G401.6 (cell line): ENCODE measurements at regions not wholly inside any gene's neighbourhood (a gene's known extent, or its start where the extent isn't known, plus 50 kb on each side); places are given as distances from the start of the nearest gene placed in this dataset.
"Not testable (repeated sequence)": the region's sequence is repeated elsewhere in the genome, so short reads cannot be mapped to it uniquely, and the experiment has no call there.

Source experiments
- FAIRE-seq: peaks from 2 replicates; lab custom pipeline; 2012; peaks lifted over from hg19 to GRCh38; lab: Jason Lieb, UNC

DNA sequence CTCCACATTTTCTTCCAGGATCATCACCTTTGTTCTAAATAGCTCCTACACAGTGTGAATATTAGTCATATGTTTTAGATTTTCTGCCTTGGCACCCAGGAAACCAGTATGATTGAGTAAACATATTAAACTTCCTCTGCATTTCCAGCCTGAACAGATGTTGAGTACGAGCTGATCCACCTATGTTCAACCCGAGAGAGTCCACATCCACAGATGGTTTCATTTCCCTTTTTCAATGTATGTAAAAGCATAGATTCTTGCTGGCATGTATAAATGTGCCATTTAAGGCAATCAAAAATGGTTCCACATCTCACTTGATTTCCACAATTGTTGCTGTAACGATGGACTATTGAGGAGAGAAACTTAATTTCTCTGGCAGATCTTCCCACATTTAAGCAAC, 74.2 kb downstream of the ZNF716 start:
- not testable (repeated sequence) for FAIRE-seq

DNA sequence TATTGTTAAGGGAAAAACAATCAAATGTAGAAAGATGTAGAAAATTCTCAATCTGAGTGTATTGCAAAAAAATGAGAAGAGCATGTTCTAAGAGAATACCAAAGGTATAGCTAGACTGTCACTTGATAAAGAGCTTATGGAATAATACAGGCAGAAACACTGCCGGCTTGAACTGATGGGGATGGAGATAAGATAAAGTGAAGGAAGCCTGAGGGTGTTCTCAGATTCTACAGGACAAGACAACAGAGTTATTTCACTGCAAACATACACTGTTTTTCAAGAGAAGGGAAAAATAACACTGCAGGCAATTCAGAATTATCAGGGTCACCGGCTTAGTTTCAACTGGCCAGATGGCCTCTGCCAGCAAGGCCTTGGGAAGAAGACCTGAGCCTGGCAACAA, 80.0 kb downstream of the ZNF716 start:
- no peak for FAIRE-seq

- not testable (repeated sequence) for FAIRE-seq
Measured at GRCh38 chr7:57540634-57541033, 90.7 kb downstream of the ZNF716 start.

DNA sequence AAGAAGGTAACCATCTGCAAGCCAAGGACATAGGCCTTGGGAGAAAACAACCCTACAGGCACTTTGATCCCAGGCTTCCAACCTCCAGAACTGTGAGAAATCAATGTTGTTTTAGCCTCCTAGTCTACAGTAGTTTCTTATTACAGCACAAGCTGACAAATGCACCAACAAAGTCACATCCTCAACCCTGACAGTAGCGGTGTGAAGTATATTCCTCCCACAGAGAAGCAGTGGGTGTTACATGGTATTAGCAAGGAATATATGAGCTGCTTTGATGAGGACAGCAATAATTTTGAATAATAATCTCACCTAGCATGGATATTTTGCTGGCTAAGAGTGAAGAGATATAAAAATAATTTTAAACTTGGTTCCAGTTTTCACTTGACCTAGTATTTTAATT, 92.4 kb downstream of the ZNF716 start:
- FAIRE-seq: not testable (repeated sequence)

DNA sequence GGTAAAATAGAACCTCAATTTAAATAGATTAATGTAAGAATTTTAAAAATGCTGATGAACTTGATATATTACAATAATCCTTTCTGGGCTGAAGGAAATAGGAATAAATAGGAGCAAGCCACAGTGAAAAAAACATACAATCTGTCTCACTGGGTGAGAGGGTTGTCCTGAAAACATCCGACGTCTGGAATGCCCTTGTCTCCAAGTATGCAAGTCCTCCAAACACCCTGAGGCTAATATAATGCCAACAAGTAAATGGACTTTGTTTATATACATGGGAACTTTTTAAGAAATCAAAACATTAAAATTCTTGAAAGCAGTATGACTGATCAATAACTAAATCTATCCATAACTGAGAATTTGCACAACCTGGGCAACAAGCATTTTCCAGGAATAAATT, 97.4 kb downstream of the ZNF716 start:
- FAIRE-seq: not testable (repeated sequence)

DNA sequence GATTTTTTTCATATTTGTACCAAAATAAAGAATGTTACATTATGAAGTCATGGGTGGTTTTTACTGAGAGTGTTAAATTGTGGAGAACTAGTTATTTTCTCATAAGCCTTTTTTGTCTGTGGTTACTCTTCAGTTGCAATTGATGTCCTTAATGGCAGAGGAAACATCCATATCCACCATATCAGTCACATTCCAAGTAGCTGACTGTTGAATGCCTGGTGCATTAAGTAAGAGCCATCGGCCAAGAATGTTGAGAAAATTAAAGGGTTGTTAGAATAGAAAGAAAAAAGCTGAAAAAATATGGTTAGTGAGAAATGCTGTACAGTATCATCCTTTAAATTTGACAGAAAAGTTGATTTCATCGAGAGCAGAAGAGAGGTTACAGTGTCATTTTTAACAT, 100.0 kb downstream of the ZNF716 start:
- not testable (repeated sequence) for FAIRE-seq

DNA sequence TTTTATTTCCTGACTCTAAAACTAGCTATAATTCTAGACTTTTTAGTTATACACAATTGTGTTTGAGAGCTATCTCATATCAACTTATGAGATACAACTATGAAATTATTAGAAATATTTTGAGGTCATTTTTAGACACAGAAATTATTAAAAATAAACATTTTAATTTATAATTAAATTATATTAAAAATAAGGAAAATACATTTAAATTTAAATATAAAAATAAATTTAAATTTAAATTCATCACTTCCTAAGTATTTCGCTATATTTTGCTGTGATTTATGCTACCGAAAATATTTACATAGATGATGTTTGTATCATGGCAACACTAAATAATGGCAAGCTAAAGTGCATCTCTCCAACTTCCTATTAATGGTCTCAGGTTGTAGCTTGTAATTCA, 105.7 kb downstream of the ZNF716 start:
- FAIRE-seq: peak; percentile 79

DNA sequence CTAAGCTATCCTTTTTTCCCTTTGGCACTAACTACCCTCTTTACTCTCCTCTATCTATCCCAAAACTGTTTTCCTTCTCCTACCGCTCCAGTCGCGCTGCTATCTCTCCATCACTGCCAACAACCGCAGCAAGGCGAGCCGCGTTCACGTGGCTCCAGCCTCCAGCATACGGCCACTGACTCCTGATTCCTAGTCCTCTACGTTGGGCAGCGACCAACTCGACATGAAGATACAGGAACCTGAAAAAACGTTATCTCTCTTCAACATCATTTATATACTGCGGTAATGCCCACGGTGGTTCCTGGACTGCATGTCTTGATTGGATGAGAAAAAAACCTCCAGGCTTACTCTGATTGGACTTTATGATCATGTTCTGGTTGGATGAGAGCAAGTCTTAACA, 129.5 kb downstream of the ZNF716 start:
- no peak for FAIRE-seq
